ENCODE measurements at regions not wholly inside any gene's neighbourhood (a gene's known extent, or its start where the extent isn't known, plus 50 kb on each side); places are given as distances from the start of the nearest gene placed in this dataset.

DNA sequence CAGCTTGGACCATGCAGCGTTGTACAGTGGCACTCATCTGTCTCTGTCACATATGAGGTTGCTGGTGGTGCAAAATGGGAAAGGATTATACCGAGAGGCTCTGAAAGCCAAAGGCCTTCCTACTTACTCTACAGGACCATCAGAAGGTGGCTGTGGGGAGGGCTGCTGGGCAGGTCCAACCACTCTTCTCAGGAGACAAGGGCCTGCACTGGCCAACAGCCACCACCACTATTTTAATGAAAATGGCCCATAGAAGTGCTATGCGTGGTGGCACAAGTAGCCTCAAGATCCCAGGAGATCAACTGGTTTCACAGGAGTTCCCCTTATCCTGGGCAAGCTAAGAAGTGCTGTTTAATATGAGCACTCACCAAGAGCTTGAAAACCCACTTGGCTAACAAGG is 52.3 kb downstream of the MRPL57 start:
- Histone ChIP-seq H3K4me1 (ENCODE audit: control insufficient read depth, insufficient read depth, low read length, poor library complexity, severe bottlenecking) (no peaks in the 10 kb centered on the region), H3K4me3 (ENCODE audit: extremely low read depth, insufficient read depth, low read length, poor library complexity, severe bottlenecking) (no peak overlapping the region), H3K9me3 (ENCODE audit: control insufficient read depth, low read length) (no peaks in the 10 kb centered on the region), H3K27ac (ENCODE audit: low read depth, low read length, severe bottlenecking) (no peak overlapping the region), H3K36me3 (ENCODE audit: control insufficient read depth, insufficient read depth, low read length) (no peaks in the 10 kb centered on the region)
- WGBS, 2 experiments (ENCODE audit: insufficient coverage in 2 of 2) = 91 to 100% methylated on average over 2 of the region's 3 CpGs

- Histone ChIP-seq H3K4me3 (ENCODE audit: extremely low read depth, insufficient read depth, low read length, poor library complexity, severe bottlenecking) (no peak overlapping the region), H3K9me3 (ENCODE audit: control insufficient read depth, low read length) (no peaks in the 10 kb centered on the region), H3K27ac (ENCODE audit: low read depth, low read length, severe bottlenecking) (no peak overlapping the region), H3K36me3 (ENCODE audit: control insufficient read depth, insufficient read depth, low read length) (no peaks in the 10 kb centered on the region), H3K4me1 (ENCODE audit: control insufficient read depth, insufficient read depth, low read length, poor library complexity, severe bottlenecking) (no peaks in the 10 kb centered on the region)
- 90 to 93% methylated on average over 7 of the region's 7 CpGs for WGBS, 2 experiments (ENCODE audit: insufficient coverage in 2 of 2)
Observed at GRCh38 chr13:21229241-21230024, 53.0 kb downstream of the MRPL57 start.

DNA sequence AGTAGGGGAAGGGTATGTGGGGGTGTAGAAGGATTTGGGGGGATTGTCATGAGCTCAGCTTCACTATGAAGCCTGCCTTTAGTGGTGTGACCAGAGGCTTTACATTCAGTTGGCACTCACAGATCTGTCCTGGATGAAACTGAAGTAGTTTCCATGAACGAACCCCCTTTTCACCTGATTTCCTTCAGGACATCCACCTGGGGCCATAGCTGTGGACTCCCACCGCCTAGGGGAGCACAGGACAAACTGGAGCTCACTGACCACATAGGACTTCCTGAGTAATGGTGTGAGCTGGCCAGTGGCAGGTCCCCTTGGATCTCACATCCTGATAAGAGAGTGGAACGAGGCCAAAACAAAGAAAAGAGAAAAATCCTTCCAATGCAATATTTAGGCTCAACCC is 54.1 kb downstream of the MRPL57 start:
- Histone ChIP-seq H3K9me3 (ENCODE audit: control insufficient read depth, low read length) (no peaks in the 10 kb centered on the region), H3K36me3 (ENCODE audit: control insufficient read depth, insufficient read depth, low read length) (no peaks in the 10 kb centered on the region), H3K27ac (ENCODE audit: low read depth, low read length, severe bottlenecking) (no peak overlapping the region), H3K4me3 (ENCODE audit: extremely low read depth, insufficient read depth, low read length, poor library complexity, severe bottlenecking) (no peak overlapping the region), H3K4me1 (ENCODE audit: control insufficient read depth, insufficient read depth, low read length, poor library complexity, severe bottlenecking) (no peaks in the 10 kb centered on the region)
- WGBS, 2 experiments (ENCODE audit: insufficient coverage in 2 of 2) = 100% methylated on average over 3 of the region's 3 CpGs; no CpG with 5 or more reads in 1 of the 2 experiments

GRCh38 chr13:21231426-21231940 is 55.0 kb downstream of the MRPL57 start:
- Histone ChIP-seq H3K27ac (ENCODE audit: low read depth, low read length, severe bottlenecking) (no peak overlapping the region), H3K36me3 (ENCODE audit: control insufficient read depth, insufficient read depth, low read length) (no peaks in the 10 kb centered on the region), H3K9me3 (ENCODE audit: control insufficient read depth, low read length) (no peaks in the 10 kb centered on the region), H3K4me1 (ENCODE audit: control insufficient read depth, insufficient read depth, low read length, poor library complexity, severe bottlenecking) (no peaks in the 10 kb centered on the region), H3K4me3 (ENCODE audit: extremely low read depth, insufficient read depth, low read length, poor library complexity, severe bottlenecking) (no peak overlapping the region)
- WGBS, 2 experiments (ENCODE audit: insufficient coverage in 2 of 2) = 92 to 96% methylated on average over 2 to 3 of the region's 5 CpGs

DNA sequence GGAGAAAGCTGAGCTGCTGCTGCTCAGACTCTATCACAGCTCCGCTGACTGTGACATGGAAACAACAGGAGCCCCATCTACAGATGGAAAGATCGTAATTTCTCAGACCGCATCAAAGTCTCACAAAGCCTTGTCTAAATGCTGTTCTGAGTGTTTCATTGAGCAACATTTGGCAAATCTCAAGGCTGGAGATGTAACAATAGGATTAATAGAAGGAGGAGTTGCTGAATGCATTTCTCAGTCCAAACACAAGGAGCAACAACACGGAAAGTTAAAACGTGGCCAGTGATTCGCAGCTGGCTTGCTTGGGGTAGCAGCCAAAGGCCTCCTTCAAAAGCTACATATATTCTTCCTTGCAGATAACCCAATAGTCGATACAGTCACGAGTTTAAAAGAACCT is 55.7 kb downstream of the MRPL57 start:
- Histone ChIP-seq H3K27ac (ENCODE audit: low read depth, low read length, severe bottlenecking) (no peak overlapping the region), H3K4me3 (ENCODE audit: extremely low read depth, insufficient read depth, low read length, poor library complexity, severe bottlenecking) (no peak overlapping the region), H3K36me3 (ENCODE audit: control insufficient read depth, insufficient read depth, low read length) (no peaks in the 10 kb centered on the region), H3K4me1 (ENCODE audit: control insufficient read depth, insufficient read depth, low read length, poor library complexity, severe bottlenecking) (no peaks in the 10 kb centered on the region), H3K9me3 (ENCODE audit: control insufficient read depth, low read length) (no peaks in the 10 kb centered on the region)
- 92 to 93% methylated on average over 5 to 6 of the region's 8 CpGs for WGBS, 2 experiments (ENCODE audit: insufficient coverage in 2 of 2)

- Histone ChIP-seq H3K36me3 (ENCODE audit: control insufficient read depth, insufficient read depth, low read length) (no peaks in the 10 kb centered on the region), H3K9me3 (ENCODE audit: control insufficient read depth, low read length) (no peaks in the 10 kb centered on the region), H3K4me1 (ENCODE audit: control insufficient read depth, insufficient read depth, low read length, poor library complexity, severe bottlenecking) (no peaks in the 10 kb centered on the region), H3K4me3 (ENCODE audit: extremely low read depth, insufficient read depth, low read length, poor library complexity, severe bottlenecking) (no peak overlapping the region), H3K27ac (ENCODE audit: low read depth, low read length, severe bottlenecking) (no peak overlapping the region)
- 88 to 91% methylated on average over 1 of the region's 3 CpGs for WGBS, 2 experiments (ENCODE audit: insufficient coverage in 2 of 2)
Observed at GRCh38 chr13:21232599-21232998, 56.1 kb downstream of the MRPL57 start.

DNA sequence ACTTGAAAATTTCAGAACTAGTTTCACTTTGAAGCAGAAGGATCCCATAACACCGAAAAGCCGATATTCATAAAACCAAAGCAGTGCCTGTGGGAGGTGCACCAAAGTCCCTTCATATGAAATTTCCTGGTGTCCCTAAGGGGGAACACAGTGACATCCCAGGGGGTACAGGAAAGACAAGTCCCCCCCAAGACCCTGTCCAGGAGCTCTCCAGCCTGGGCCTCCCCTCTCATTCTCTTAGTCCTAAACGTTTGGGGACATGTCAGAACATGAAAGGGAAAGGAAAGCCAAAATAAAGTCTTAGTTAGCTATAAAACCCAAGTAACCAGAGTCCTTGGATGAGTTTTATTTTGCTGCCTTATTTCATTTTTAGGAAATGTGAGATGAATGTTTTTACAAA is 56.6 kb downstream of the MRPL57 start:
- WGBS, 2 experiments (ENCODE audit: insufficient coverage in 2 of 2) = 100% methylated on average over 2 of the region's 3 CpGs
- Histone ChIP-seq H3K4me1 (ENCODE audit: control insufficient read depth, insufficient read depth, low read length, poor library complexity, severe bottlenecking) (no peaks in the 10 kb centered on the region), H3K9me3 (ENCODE audit: control insufficient read depth, low read length) (no peaks in the 10 kb centered on the region), H3K36me3 (ENCODE audit: control insufficient read depth, insufficient read depth, low read length) (no peaks in the 10 kb centered on the region), H3K4me3 (ENCODE audit: extremely low read depth, insufficient read depth, low read length, poor library complexity, severe bottlenecking) (no peak overlapping the region), H3K27ac (ENCODE audit: low read depth, low read length, severe bottlenecking) (no peak overlapping the region)

DNA sequence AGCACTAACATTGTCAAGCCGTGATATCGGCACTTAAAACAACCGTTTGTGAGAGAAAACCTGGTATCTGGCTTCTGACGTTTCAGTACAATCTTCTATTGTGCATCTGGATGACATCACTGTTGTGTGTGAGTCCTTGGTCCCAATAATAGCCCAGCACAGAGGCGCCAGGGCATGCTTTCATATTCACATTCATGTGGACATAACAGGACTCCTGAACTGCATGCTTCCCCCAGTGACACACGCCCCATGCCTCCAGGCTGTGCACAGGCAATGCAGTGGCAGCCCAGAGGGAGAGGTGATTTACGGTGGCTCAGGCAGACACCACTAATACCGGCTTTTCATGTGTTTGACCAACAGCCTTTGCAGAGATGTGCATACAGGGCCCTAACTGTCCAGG is 58.1 kb downstream of the MRPL57 start:
- Histone ChIP-seq H3K4me1 (ENCODE audit: control insufficient read depth, insufficient read depth, low read length, poor library complexity, severe bottlenecking) (no peaks in the 10 kb centered on the region), H3K4me3 (ENCODE audit: extremely low read depth, insufficient read depth, low read length, poor library complexity, severe bottlenecking) (no peak overlapping the region), H3K9me3 (ENCODE audit: control insufficient read depth, low read length) (no peaks in the 10 kb centered on the region), H3K36me3 (ENCODE audit: control insufficient read depth, insufficient read depth, low read length) (no peaks in the 10 kb centered on the region), H3K27ac (ENCODE audit: low read depth, low read length, severe bottlenecking) (no peak overlapping the region)
- 88 to 90% methylated on average over 8 of the region's 8 CpGs for WGBS, 2 experiments (ENCODE audit: insufficient coverage in 2 of 2)

DNA sequence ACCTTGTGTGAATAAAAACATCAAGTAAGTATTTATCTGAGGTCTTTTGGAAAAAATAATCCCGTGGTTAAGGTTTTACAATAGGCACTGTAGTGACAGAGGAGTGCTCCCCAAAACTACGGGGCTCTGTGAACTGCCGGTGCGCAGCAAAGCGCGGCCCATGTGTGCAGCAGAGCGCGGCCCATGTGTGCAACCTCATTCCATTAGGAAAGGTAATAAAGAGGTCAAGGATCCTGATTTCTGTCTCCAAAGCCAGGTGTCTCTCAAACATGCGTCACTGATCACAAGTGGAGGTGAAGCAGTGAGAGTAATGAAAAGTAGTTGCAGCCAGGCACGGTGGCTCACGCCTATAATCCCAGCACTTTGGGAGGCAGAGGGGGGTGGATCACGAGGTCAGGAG is 58.7 kb downstream of the MRPL57 start:
- 93 to 94% methylated on average over 12 of the region's 12 CpGs for WGBS, 2 experiments (ENCODE audit: insufficient coverage in 2 of 2)

DNA sequence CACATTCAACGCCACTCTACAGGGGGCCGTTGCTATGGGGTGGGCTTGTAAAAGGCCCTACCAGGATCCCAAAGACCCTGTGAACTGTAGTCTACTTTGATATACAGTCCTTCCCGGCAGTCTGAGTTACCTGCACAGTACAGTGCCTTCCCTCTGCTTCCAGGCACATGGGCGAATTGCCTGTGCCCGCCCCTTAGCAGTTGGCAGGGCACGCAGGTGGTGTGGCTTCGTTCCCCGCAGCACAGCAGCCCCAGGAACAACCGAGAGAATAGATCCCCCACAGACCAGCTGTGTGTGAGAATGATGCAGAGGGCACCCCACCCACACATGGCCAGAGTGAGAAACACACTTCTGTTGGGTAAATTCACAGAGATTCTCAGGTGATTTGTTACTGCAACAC is 60.6 kb downstream of the MRPL57 start:
- no peaks in the 10 kb centered on the region for H3K36me3 ChIP-seq (ENCODE audit: control insufficient read depth, insufficient read depth, low read length)
- no peaks in the 10 kb centered on the region for H3K4me1 ChIP-seq (ENCODE audit: control insufficient read depth, insufficient read depth, low read length, poor library complexity, severe bottlenecking)
- H3K4me3 ChIP-seq (ENCODE audit: extremely low read depth, insufficient read depth, low read length, poor library complexity, severe bottlenecking) = no peak overlapping the region
- H3K27ac ChIP-seq (ENCODE audit: low read depth, low read length, severe bottlenecking) = no peak overlapping the region
- WGBS, 2 experiments (ENCODE audit: insufficient coverage in 2 of 2) = 90% methylated on average over 2 to 7 of the region's 9 CpGs
- H3K9me3 ChIP-seq (ENCODE audit: control insufficient read depth, low read length) = no peaks in the 10 kb centered on the region

More for the DNA sequence above, 58.7 kb downstream of the MRPL57 start:
- Histone ChIP-seq H3K27ac (ENCODE audit: low read depth, low read length, severe bottlenecking) (no peak overlapping the region), H3K9me3 (ENCODE audit: control insufficient read depth, low read length) (no peaks in the 10 kb centered on the region), H3K4me3 (ENCODE audit: extremely low read depth, insufficient read depth, low read length, poor library complexity, severe bottlenecking) (no peak overlapping the region), H3K4me1 (ENCODE audit: control insufficient read depth, insufficient read depth, low read length, poor library complexity, severe bottlenecking) (no peaks in the 10 kb centered on the region), H3K36me3 (ENCODE audit: control insufficient read depth, insufficient read depth, low read length) (no peaks in the 10 kb centered on the region)

DNA sequence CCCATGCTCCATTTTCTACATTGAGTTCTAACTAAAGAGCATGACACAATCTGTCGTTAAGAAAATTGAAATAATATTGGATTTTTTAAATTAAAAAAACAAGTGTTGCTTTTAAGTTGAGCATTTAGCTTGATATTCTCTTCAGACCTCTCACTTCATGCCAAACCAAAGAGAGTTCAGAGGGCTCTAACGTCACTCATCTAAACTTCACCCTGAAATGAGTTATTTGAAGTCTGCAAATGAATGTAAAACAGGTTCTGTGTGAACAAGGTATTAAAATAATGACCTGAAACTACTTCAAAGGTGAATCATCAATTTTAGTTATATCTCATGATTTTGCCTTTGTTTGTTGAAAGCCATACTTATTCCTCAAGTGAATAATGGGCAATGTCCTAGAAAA is 61.8 kb downstream of the MRPL57 start:
- WGBS, 2 experiments (ENCODE audit: insufficient coverage in 2 of 2) = no CpG with 5 or more reads among the region's 2 CpGs
- H3K9me3 ChIP-seq (ENCODE audit: control insufficient read depth, low read length) = peaks cover 3% of the 10 kb centered on the region
- H3K27ac ChIP-seq (ENCODE audit: low read depth, low read length, severe bottlenecking) = no peak overlapping the region
- H3K36me3 ChIP-seq (ENCODE audit: control insufficient read depth, insufficient read depth, low read length) = no peaks in the 10 kb centered on the region
- no peaks in the 10 kb centered on the region for H3K4me1 ChIP-seq (ENCODE audit: control insufficient read depth, insufficient read depth, low read length, poor library complexity, severe bottlenecking)
- H3K4me3 ChIP-seq (ENCODE audit: extremely low read depth, insufficient read depth, low read length, poor library complexity, severe bottlenecking) = no peak overlapping the region

Data from mesodermal cell (in vitro differentiated cells).